NCI-H446 treated with DMSO at 0.1 percent for 48 hours (cell line): ENCODE measurements at regions not wholly inside any gene's neighbourhood (a gene's known extent, or its start where the extent isn't known, plus 50 kb on each side); places are given as distances from the start of the nearest gene placed in this dataset.
A peak's percentile ranks its signal among the peaks of the same experiment; 100 is the strongest.
"Not testable (repeated sequence)": the region's sequence is repeated elsewhere in the genome, so short reads cannot be mapped to it uniquely, and the experiment has no call there.

Experiments
- DNase-seq: peaks from one replicate; lab custom pipeline; 2025; lab: John Stamatoyannopoulos, UW

DNA sequence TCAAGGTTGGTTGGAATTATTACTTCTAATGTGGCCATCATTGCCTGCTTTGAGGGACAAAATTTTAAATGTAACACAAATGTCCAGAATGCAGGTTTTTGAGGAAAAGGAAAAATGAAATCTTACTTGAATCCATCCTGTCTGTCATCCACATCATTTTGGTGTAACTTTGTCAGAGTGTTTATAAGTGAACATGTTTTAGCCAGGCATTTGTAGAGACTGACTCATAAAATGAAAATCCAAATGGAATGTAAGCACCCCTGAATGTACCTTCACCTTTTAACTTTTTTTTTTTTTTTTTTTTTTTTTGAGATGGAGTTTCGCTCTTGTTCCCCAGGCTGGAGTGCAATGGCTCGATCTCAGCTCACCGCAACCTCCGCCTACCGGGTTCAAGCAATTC, 141.8 kb upstream of the BNIP2 start:
- no peak for DNase-seq

DNA sequence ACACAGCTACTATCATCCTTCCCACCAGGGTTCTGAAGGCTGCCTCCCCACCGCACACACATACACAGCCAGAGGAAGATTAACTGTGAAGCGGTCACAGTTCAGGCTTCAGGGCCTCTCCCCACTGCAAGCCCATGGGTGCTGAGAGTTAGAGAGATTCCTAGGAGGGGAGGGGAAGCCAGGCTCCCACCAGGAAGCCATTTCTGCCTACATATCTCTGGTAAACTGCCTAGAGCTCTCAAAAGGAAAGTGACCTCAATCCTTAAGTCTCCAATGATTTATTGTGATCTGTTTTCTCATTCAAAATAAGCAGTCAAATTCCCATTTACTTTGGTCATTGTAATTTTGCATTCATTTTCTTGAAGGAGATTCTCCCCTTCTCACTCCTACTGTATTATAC, 141.0 kb upstream of the BNIP2 start:
- DNase-seq: no peak

DNA sequence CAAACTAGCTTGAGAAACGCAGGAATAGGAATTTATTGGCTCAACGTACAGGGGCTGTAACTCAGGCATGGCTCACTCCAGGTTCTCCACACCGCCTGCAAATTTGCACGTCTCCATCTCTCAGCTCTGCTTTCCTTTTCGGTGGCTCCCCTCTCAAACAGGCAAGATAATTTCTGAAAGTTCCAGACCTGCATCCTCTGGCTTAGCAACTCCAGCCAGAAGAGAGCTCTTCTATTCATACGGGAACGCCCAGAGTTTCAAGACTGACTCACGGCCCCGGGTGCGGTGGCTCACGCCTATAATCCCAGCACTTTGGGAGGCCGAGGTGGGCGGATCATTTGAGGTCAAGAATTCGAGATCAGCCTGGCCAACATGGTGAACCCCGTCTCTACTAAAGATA, 139.7 kb upstream of the BNIP2 start:
- DNase-seq: no peak

DNA sequence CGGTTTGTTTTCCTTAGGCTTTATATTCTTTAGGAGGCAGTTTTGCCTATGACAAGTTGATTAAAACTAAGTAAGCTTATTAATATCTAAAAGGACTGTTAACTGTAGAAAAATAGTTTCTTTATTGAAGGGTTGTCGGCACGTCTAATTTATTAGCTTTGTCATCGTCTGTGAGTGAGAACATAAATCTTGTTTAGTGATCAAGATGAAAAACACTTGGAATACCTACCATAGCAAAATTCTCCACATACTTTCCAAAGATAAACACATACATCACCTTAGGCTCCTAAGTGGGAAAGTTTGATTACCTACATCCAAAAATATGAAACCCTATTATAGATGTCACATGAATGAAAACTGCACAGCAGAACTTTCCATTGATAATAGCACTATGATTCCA, 139.1 kb upstream of the BNIP2 start:
- DNase-seq: no peak

DNA sequence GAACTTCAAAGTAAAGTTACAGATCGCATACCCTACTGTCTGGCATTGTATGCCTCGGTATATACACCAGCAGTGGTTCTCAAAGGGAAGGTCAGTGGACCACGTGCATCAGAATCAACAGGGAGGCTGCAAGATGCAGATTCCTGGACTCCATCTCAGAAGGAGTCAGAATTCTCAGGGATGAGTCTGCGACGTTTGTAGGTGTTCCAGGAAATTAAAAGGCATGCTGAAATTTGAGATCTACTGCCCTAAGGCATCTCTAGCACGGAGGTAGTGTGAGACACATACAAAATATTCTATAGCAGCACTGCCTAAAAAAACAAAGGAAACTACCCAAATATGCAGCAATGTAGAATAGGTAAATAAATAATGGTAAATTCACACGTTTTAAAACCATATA, 136.8 kb upstream of the BNIP2 start:
- DNase-seq: no peak

DNA sequence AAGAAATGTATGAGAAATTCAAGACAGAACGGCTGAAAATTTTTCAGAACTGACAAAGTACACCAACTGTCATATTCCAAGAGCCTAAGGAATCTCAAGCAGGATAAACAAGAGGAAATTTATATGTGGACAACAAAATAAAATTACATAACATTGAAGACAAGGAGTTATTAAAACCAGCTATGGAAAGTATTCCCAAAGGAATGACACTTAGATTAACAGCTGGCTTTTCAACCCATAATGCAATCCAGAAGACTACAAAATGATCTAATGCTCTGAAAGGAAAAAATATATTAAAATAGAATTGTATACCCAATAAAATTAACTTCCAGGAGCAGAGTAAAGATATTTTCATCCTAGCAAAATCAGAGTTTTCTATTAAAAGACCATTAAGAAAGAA, 132.2 kb upstream of the BNIP2 start:
- no peak for DNase-seq

DNA sequence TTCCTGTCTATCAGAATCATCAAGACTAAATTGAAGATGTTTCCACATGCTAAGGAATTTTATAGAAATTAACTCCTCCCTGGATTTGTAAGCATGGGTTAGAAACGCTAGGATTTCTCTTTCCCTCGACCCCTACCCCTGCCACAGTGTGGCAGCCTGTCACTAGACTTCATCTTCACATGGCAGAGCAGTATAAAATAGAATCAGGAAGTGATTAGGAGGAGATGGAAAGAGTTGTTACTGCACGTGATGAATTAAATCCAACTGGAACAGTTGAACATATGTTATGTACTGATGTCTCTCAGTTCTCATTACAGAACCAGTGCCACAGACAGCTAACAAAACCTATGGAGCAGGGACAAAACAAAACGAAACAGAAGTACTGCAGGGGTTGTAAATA, 130.0 kb upstream of the BNIP2 start:
- DNase-seq: peak; percentile 5

DNA sequence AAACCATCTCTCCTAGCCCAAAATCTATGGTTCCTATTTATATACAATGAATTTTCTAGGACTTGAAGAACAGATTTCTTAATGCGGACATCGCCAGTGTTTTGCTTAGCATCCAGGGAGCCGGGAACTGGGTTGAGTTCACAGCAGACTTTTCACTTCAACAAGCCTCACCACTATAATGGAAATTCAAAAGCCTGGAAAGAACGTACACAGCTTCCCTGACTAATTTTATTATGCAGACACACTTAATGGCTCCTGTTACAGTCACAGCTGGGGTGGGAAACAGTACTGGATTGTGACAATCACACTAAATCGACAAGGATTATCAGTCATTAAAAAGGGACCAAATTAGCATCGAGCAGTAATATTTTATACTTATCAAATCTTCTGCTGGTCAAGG, 129.2 kb upstream of the BNIP2 start:
- DNase-seq: no peak

DNA sequence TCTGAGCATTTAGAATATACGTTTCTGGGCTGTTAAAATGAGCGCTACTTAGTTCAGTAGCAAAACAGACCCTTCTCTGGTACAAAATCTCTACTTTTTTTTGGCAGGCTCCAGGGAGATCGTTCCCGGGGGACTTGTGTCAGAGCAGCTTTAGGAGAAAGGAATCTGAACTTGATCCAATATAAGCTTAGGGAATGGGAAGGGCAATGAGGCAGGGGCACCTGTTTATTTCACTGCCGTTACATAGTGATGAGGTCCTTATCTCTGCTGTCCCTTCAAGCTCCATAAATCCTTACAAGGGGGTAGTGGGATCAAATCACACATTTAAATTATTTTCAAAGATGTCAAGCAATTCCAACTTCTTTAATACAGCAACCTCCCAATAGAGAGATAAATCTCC, 128.7 kb upstream of the BNIP2 start:
- no peak for DNase-seq

DNA sequence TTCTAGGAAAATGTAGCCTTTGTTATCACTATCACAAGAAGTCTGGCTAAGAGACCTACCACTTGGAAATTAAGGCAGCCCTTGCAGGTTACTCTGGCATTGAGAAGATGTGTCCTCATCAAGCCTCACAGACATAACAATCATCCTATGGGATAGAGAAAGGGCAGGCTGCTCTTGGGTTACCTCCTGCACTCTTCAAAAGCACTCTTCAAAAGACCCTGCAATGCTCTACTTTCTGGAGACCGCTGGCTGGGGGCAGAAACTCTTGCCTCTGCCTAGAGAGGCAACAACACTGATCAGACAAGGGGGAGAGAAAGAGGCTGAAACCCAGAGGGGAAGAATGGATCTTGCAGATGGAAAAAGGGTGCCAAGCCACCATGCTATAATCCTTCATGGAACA, 127.9 kb upstream of the BNIP2 start:
- DNase-seq: no peak

DNA sequence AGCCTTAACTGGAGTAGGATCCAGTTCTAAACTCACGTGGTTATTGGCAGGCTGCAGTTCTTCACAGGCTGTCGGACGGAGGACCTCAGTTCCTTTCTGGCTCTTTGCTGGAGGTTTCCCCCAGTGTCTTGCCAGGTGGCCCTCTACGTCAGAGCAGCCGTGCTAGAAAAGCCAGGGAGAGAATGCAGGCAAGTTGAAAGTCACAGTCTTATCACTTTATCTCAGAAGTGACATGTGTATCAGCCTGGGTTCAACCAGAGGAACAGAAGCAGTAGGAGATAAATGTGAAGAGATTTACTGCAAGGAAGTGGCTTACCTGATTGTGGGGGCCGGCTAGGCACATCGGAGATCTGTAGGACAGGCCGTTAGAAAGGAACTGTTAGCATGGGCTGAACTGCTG, 125.3 kb upstream of the BNIP2 start:
- DNase-seq: no peak

DNA sequence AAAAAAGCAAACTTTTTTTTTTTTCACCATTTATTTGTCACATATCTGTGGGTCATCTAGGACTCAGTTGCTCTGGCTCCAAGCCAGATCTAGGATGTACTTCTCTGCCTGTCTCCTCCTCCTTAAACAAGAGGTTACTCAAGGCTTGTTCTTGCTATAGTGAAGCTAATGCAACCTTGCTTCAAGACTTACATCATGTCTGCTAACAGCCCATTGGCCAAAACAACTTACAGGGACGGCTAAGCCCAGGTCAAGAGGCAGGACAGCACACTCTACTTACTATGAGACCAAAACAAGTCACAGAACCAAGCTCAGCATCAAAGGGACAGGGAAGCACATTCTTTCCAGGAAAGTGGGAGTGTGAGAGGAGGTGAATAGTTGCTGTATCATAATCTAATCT, 123.8 kb upstream of the BNIP2 start:
- no peak for DNase-seq

DNA sequence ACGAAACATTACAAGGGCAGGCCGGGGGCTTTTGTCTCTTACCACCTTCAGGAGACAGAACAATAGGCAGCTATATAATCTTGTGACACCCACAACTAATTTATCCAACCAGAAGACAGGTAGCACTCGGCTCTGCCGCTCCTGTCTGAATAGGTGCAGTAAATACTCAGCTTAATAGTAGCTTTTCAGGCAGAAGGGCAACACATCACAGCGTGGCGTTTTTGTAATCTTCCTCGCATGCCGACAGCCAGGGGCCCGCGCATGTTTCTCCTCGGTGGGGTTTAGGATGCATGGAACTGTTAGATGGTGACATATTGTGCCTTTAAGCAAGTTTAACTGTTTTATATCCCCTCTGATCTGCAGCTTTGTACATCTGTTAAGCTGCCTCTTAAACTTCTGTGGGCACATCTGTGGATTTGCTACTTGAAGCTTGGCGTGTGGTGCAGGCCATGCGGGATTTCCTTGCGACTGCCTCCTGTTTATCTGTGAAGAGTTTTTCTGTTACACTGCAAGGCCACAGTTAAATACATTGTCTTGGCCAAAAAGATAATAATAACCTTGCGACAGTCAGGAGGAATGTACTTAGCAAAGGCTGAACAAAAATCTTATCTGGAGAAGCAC, 123.2 kb upstream of the BNIP2 start:
- no peak for DNase-seq

DNA sequence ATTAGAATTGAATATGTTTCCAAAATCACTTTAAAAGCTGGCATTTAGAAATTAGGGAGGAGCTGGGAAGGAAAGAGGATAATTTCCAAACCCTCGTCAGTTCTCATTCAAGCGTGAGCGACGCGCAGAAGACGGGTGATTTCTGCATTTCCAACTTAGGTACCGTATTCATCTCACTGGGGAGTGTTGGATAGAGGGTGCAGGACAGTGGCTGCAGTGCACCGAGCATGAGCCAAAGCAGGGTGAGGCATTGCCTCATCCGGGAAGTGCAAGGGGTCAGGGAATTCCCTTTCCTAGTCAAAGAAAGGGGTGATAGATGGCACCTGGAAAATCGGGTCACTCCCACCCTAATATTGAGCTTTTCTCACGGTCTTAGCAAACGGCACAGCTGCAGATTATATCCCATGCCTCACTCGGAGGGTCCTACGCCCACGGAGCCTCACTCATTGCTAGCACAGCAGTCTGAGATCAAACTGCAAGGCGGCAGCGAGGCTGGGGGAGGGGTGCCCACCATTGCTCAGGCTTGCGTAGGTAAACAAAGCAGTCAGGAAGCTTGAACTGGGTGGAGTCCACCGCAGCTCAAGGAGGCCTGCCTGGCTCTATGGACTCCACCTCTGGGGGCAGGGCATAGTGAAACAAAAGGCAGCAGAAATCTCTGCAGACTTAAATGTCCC, 114.3 kb upstream of the BNIP2 start:
- DNase-seq: not testable (repeated sequence)

DNA sequence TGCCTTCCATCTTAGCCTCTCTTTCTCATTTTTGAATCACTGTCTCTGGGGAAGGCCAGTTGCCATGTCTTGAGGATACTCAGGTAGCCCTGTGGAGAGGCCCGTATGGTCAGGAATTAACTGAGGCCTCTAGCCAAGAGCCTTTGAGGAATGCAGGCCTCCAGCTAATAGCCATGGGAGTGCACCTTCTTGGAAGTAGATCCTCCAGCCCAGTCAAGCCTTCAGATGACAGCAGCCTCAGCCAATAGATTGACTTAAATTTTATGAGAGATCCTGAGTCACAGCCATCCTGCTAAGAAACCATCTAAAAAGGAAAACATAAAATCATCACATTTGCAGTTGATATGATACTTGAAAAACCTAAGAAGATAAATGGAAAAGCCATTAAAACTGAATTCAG, 112.5 kb upstream of the BNIP2 start:
- DNase-seq: no peak

DNA sequence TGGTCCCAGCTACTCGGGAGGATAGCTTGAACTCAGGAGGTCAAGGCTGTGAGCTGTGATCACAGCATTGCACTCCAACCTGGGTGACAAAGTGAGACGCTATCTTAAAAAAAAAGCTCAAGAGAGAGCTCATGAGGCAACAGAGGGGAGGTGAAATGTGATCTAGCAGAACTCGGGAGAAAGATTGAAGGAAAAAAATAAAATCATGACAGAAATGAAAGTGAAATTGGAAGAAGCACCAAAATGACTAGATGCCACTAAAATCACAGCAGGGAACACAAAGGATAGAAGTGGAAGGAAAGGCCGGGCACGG, 109.4 kb upstream of the BNIP2 start:
- DNase-seq: no peak

DNA sequence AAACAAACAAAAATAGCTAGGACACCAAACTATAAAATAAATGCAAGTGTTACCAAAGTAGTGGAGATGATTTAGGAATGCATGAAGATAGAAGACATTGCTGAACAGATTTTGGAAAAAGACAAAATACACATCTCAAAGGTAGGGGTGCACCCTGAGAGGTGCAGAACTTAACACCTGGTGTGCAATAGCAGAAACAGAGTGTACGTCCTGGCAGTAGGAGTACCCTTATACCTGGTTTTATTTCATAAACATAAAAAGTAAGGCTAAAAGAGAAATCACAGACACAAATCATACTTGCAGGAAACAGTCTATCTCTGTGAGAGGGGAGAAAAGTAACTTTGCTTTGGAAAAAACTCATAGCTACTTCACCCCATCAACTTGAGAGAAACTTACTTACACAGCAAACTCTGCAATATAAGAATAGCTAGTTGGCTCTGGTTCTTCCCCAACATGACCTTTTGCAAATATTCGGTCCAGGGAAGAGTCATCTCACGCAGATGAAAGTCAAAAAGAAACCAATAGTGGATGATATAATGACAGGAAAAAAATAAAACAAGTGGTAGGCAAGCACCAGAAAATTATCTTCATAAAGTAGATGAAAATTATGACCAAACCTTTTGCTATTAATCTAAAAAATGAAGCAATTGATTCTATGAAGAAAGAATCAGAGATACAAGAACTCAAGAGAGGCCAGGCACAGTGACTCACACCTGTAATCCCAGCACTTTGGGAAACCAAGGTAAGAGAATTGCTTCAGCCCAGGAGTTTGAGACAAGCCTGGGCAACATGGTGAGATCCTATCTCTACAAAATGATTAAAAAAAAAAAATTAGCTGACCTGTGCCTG, 108.9 kb upstream of the BNIP2 start:
- DNase-seq: no peak

DNA sequence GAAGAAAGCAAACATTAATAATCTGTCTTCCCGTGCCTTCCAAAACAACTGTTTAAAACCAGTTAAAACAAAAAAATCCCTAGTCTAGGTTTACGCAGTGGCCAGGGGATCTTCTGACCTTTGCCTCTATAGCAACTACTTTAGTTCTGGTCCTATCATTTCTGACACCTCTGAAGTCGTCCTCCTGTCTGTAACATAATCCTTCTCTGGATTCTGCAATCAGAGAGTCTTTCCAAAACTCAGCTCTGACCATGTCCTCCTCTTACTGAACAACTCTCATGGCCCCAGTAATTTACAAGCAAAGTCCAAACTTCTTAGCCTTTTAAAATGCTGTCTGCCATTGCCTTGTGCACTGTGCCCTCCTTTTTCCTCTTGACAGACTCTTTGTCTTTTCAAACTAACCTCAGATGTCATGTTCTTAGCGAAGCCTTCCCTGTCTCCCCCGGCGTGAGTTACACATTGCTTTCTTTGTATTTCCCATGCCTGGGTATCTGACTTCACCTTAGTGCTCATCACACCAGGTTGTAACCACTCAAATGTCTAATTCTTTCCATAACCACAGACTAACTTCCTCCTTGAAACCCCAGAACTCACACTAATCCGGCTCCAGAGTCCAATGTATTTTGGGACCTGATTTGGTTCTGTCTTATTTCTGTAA, 105.2 kb upstream of the BNIP2 start:
- DNase-seq: no peak

DNA sequence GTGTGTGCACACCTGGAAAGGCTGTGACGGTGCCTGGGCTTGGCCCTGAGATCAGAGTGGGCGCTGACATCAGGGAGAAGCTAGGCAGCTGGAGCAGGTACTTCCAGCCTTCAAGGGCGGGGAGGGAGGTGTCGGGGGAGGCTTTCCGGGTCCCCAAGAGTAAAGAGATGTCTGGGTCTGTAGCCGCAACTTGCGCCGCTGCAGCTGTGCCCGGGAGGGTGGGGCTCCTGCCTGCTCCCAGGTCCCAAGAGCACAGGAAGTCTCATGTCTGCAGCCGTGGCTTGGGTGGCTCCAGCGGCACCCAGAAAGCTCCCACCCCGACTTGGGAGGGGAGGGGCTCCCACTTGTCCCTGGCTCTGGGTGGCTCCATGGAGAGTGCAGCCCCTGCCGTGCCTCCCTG, 103.2 kb upstream of the BNIP2 start:
- no peak for DNase-seq

DNA sequence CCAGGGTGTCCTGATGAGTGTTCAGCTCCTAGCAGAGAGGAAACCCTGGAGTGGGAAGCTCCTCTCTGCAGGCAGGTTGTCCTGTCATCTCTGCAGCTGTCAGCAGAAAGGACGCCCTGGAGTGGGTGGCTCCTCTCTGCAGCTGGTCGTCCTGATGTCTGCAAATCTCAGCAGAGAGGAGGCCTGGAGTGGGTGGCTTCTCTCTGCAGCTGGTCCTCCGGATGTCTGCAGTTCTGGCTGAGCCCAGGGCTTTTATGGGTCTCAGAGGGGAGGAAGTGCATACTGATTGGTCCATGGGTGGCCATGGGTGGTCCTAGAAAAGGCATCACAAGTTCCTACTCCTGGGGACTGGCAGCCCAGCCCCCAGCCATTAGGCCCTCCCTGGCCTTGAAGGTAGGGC, 102.6 kb upstream of the BNIP2 start:
- no peak for DNase-seq

DNA sequence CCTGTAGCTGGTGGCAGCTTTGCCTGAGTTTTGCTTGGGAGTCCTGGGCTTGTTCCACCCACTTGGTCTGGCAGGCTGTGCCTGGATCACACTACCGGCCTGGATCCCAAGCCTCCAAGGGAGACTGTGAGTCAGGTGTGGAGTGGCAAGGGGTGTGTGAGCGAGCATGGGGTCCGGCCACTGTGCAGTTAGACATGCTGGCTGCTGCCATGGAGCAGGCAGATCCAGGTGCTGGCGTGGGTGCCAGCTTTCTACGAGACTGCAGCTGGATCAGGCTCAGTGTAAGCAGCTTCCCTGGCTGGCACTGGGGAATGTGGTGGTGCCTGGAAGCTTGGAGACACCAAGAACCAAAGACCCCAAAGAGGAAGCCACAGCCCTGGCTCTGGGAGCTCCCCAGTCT, 102.0 kb upstream of the BNIP2 start:
- no peak for DNase-seq

DNA sequence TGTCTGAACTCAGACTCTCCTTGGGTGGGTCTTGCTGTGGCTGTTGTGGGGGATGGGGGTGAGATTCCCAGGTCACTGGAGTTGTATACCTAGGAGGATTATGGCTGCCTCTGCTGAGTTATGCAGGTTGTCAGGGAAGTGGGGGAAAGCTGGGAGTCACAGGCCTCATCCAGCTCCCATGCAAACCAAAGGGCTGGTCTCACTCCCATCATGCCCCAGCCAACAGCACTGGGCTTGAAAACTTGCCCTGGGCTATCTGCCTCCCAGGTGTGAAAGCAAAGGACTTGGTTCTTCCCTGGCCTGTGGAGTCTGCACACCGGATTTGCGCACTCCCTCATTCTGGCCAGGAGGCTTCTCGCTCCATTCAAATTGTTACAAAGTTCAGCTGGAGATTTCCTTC, 97.3 kb upstream of the BNIP2 start:
- not testable (repeated sequence) for DNase-seq

DNA sequence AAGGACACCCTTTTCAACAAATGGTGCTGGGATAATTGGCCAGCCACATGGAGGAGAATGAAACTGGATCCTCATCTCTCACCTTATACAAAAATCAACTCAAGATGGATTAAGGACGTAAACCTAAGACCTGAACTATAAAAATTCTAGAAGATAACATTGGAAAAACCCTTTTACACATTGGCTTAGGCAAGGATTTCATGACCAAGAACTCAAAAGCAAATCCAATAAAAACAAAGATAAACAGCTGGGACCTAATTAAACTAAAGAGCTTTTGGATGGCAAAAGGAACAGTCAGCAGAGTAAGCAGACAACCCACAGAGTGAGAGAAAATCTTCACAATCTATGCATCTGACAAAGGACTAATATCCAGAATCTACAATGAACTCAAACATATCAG, 96.9 kb upstream of the BNIP2 start:
- DNase-seq: not testable (repeated sequence)
